Activated effector memory CD4-positive, alpha-beta T cell treated with anti-CD3 and anti-CD28 coated beads, Interleukin-2, amount 50 U/mL, for 16 hours (primary cell): ENCODE measurements at regions not wholly inside any gene's neighbourhood (a gene's known extent, or its start where the extent isn't known, plus 50 kb on each side); places are given as distances from the start of the nearest gene placed in this dataset.
"Not testable (repeated sequence)": the region's sequence is repeated elsewhere in the genome, so short reads cannot be mapped to it uniquely, and the experiment has no call there.

Experiments used
- DNase-seq: peaks from one replicate; pipeline ENCODE4 v3.0.0-alpha.2; 2020

- DNase-seq, result no peak
These were observed 359.2 kb downstream of the IRS2 start for GRCh38 chr13:109427148-109427547.

- no peak for DNase-seq
These were observed 359.7 kb downstream of the IRS2 start for GRCh38 chr13:109426690-109426990.

DNA sequence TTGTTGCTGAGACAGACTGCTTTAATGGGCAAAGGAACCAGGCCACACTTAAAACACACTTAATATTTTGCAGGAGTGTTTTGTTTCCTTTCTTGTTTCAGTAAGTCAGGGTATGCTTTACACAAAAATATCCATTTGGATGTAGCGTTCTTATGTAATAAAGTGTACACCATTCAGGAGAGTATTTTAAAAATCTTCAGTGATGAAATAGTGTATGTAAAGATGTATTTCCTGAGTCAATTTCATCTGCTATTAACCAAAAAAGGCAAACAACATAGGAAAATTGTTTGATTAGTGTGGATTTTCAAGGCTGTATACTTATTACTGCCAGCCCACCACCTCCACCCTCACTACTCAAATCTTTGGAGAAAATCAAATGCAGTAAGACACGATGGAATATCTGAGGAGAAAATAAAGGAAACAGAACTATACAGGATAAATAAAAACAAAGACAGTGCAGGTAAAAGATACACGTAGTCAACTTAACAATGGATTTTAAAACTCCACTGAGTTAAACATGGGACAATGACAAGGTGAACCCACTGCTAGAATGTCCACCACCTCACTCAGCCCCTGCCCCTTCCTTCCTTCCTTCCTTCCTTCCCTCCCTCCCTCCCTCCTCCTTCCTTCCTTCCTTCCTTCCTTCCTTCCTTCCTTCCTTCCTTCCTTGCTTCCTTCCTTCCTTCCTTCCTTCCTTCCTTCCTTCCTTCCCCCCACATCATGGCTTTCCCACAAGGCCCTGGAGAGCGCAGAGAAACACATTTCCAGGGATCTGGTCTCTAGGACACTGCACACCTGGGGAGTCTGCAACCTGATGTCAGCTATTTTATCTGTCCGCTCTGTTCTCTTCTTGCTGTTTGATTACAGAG is 360.3 kb downstream of the IRS2 start:
- no peak for DNase-seq

DNA sequence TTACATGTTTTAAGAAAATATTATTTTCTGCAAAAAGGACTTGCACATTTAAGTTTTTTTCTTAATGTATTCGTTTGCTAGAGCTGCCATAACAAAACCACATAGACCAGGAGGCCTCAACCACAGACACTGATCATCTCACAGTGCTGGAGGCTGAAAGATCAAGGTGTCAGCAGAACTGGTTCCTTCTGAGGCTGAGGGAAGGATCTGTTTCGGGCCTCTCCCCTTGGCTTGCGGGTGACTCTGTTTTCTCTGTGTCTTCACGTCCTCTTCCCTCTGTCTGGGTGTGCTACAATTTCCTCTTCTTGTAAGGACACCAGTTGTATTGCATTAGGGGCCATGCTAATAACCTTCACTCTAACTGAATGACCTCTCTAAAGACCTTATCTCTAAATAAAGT is 364.2 kb downstream of the IRS2 start:
- no peak for DNase-seq

- DNase-seq, result no peak
These were observed 366.5 kb downstream of the IRS2 start for GRCh38 chr13:109419896-109420295.

DNA sequence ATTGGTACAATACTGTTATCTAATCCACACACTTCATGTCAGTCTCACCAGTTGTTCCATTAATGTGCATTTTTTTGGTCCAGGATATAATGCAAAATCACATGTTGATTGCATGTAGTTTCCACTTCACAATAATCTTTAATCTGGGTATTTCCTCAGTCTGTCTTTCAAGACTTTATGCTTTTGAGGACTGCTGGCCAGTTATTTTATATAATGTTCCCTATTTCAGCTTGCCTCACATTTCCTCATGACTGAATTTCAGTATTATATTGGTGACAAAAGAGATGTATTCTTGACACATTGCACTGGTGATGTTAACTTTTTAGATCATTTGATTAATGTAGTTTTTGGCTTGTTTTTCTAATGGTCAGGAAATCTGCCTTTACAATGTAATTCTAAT is 368.3 kb downstream of the IRS2 start:
- no peak for DNase-seq

- DNase-seq, result no peak
These were observed 370.4 kb downstream of the IRS2 start for GRCh38 chr13:109416001-109416400.

GRCh38 chr13:109415057-109415456 is 371.3 kb downstream of the IRS2 start:
- no peak for DNase-seq

- DNase-seq, result no peak
These were observed 374.0 kb downstream of the IRS2 start for GRCh38 chr13:109412283-109412901.

- DNase-seq, result no peak
These were observed 375.5 kb downstream of the IRS2 start for GRCh38 chr13:109410868-109411267.

DNA sequence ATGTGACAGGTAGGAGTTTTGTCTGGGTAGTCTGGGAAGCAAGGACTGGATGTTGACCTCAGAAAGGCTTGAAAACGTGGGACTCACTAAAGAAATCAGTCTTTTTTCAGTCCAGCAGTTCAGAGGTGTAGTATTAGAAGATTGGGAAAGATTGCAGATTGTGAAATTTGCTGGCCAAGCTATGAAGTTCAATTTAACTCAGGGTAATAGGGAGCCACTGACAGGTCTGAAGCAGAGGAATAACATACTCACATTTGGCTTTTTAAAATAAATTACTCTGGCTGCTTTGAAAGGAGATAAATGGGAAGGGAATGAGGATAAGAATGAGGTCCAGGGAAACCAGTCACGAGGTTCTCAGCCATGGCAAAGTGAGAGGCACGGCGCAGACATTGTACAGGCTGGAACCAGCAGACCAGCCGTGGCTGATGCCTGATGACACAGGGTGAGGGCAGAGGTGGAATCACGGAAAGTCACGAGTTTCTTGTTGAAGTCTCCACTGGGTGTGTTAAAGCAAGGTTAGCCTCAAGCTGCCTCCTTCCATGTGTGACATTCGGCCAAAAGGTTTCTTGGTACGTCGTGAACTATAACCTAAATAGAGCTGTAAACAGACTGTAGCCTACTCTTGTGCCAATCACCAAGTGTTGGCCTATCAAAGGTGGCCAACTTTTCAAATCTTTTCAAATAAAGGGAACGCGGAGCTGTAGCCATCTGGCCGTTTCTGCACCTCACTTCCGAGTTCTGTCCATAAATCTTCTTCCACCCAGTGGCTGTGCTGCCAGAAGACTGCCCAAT is 377.6 kb downstream of the IRS2 start:
- DNase-seq, result no peak

- DNase-seq, result no peak
These were observed 379.9 kb downstream of the IRS2 start for GRCh38 chr13:109406376-109406992.

- no peak for DNase-seq
These were observed 383.4 kb downstream of the IRS2 start for GRCh38 chr13:109403012-109403421.

DNA sequence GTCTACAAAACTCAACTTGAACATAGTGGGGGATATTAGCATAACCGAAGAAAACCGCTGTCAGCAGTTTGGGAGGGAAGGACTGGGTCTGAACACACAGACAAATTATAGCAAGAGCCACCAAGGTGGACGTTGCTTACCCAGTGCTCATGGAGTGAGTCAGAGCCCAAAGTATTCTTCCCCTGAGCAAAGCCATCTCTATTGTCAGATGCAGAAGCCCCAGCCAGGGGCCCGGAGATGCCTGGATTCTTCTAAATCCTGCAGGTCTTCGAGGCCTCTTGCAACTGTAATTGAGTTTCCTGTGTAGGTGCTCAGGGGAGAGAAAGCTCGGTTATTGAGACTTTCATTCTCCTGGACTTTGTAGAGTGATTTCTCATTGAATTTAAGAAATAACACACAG is 384.5 kb downstream of the IRS2 start:
- no peak for DNase-seq

GRCh38 chr13:109401307-109401706 is 385.1 kb downstream of the IRS2 start:
- no peak for DNase-seq

DNA sequence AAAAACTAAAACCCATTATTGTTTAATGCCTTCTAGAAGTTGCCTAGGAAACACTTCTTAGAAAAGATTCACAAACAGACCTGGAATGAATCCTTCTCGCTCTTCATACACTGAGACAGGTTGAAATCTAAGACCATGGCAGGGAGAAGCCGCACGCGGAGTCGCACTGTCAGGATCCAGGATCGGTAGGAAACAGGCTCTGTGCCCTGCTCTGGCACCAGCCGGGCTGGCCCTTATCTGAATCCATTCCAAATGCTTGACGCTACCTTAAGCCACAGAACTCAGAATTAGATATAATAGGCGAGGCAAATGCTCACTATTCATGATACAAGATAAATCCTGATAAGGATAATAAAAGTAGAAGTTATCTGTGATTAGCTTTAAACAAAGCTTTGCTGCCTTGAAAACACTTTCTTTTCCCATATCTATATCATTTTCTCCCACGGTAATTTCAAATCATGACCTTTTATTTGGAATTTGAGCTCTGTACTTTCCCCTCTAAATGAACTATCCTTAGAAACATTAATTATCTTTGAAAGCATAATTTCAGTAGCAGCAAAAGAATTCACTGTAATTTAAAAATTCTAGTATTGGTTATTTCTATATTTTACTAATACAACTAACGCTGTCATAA is 385.6 kb downstream of the IRS2 start:
- no peak for DNase-seq

GRCh38 chr13:109400209-109400608 is 386.2 kb downstream of the IRS2 start:
- no peak for DNase-seq

DNA sequence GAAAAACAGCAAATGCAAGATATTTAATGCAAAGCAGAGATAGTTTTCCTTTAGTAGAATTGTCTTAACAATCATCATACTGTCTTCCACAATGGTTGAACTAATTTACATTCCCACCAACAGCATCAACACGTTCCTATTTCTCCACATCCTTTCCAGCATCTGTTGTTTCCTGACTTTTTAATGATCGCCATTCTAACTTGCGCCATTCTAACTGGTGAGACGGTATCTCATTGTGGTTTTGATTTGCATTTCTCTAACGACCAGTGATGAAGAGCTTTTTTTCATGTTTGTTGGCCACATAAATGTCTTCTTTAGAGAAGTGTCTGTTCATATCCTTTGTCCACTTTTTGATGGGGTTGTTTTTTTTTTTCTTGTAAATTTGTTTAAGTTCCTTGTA is 388.3 kb downstream of the IRS2 start:
- DNase-seq, result not testable (repeated sequence)

- DNase-seq, result no peak
These were observed 389.1 kb downstream of the IRS2 start for GRCh38 chr13:109397285-109397684.

DNA sequence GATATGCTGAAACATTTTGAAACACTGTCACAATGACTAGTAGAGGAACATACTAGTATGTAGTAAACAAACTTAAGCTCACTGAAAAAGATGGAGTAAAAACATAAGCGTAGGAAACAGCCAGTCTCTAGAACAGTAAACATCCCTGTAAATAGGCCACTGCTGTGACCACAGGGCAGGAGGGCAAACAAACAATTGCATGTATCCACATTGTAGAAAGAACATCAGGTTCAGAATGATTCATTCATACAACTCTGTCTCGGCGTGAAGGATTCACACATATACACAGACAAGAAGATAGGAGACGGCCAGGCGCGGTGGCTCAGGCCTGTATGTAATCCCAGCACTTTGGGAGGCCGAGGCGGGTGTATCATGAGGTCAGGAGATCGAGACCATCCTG is 390.1 kb downstream of the IRS2 start:
- no peak for DNase-seq

DNA sequence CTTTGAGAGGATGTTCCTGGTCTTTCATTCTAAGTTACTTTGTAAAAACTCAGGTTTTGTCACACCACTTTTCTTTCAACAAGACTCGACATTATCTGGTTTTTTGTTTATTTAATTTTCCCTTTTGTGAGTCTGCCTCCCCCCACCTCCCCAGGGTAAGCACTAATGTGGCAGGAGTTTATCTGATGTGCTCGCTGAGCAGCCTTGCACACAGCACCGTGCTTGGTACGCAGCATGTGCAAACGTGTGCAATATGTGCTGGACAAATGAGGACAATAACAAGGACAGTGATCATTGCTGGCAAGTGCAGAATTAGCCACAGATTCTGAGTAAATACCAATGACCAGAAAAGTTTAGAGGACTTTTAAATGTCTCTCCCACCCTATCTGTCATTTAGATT is 391.4 kb downstream of the IRS2 start:
- no peak for DNase-seq

DNA sequence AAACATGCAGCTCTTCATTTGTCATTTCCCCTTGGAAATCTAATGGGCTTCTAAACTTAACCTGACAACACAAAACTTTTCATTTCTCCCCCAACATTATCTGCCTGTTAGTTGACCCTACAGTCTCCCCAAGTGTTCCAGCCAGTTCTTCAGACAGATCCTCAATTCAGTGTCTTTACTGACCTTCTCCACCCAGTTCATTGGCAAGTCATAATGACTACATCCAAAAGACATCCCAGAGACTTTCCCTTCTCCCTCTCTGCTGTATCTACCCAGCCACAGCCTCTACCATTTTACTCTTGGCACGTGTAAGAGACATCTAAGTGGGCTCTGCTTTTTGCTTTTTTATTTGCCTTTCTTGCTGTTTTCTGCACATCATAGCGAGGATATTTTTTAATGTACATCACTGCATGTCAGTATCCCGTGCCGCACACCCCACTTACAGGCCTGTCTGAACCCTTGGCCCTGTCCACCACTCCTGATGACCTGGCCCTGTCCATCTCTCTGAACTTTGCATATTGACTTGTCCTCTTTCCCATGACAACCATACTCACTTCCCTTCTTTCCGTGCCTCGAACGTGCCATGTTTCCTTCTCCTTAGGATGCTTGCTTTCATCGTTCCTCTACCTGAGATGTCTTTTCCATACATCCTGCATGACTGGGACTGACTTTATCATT is 391.9 kb downstream of the IRS2 start:
- no peak for DNase-seq
